ENCODE measurements at regions not wholly inside any gene's neighbourhood (a gene's known extent, or its start where the extent isn't known, plus 50 kb on each side); places are given as distances from the start of the nearest gene placed in this dataset.

- no peak for DNase-seq
These were observed 106.8 kb downstream of the CYP26A1 start for GRCh38 chr10:93180482-93180931.

GRCh38 chr10:93181271-93182048 is 107.8 kb downstream of the CYP26A1 start:
- no peak for DNase-seq

GRCh38 chr10:93182049-93182327 is 108.3 kb downstream of the CYP26A1 start:
- DNase-seq, result no peak

GRCh38 chr10:93182790-93183189 is 109.1 kb downstream of the CYP26A1 start:
- DNase-seq, result no peak

GRCh38 chr10:93186653-93187052 is 113.0 kb downstream of the CYP26A1 start:
- DNase-seq, result no peak

- no peak for DNase-seq
These were observed 116.3 kb downstream of the CYP26A1 start for GRCh38 chr10:93189944-93190343.

GRCh38 chr10:93190372-93190771 is 116.7 kb downstream of the CYP26A1 start:
- peak in 1 of 2 donors; percentile 40 for DNase-seq

- DNase-seq, result no peak
These were observed 120.2 kb downstream of the CYP26A1 start for GRCh38 chr10:93193906-93194305.

- DNase-seq, result no peak
These were observed 124.9 kb downstream of the CYP26A1 start for GRCh38 chr10:93198401-93199131.

GRCh38 chr10:93199191-93199751 is 125.6 kb downstream of the CYP26A1 start:
- DNase-seq, result no peak

GRCh38 chr10:93204494-93205485 is 131.1 kb downstream of the CYP26A1 start:
- no peak for DNase-seq

- DNase-seq, result no peak
These were observed 133.0 kb downstream of the CYP26A1 start for GRCh38 chr10:93206652-93207051.

GRCh38 chr10:93208717-93209464 is 135.2 kb downstream of the CYP26A1 start:
- DNase-seq, result no peak

- DNase-seq, result no peak
These were observed 138.3 kb downstream of the CYP26A1 start for GRCh38 chr10:93211991-93212390.

GRCh38 chr10:93215312-93215711 is 141.6 kb downstream of the CYP26A1 start:
- no peak for DNase-seq

- no peak for DNase-seq
These were observed 142.8 kb downstream of the CYP26A1 start for GRCh38 chr10:93216341-93216985.

GRCh38 chr10:93218386-93218785 is 144.7 kb downstream of the CYP26A1 start:
- no peak for DNase-seq

GRCh38 chr10:93219347-93219746 is 145.7 kb downstream of the CYP26A1 start:
- no peak for DNase-seq

GRCh38 chr10:93220296-93221170 is 146.8 kb downstream of the CYP26A1 start:
- DNase-seq, result no peak

- no peak for DNase-seq
These were observed 147.4 kb downstream of the CYP26A1 start for GRCh38 chr10:93221171-93221496.

GRCh38 chr10:93221521-93221920 is 147.8 kb downstream of the CYP26A1 start:
- DNase-seq, result no peak

Data from bone marrow (tissue), 2 donors.